ENCODE measurements at regions not wholly inside any gene's neighbourhood (a gene's known extent, or its start where the extent isn't known, plus 50 kb on each side); places are given as distances from the start of the nearest gene placed in this dataset.

GRCh38 chr3:194982472-194982871 lies 288.5 kb downstream of the XXYLT1 start:
- no peak for DNase-seq

GRCh38 chr3:194983121-194983520 lies 287.8 kb downstream of the XXYLT1 start:
- no peak for DNase-seq

- no peak for DNase-seq
These were observed 287.3 kb downstream of the XXYLT1 start for GRCh38 chr3:194983620-194984019.

GRCh38 chr3:194984066-194984465 lies 286.9 kb downstream of the XXYLT1 start:
- DNase-seq = no peak

- no peak for DNase-seq
These were observed 286.3 kb downstream of the XXYLT1 start for GRCh38 chr3:194984622-194985021.

GRCh38 chr3:194985031-194985578 lies 285.9 kb downstream of the XXYLT1 start:
- DNase-seq = no peak

- no peak for DNase-seq
These were observed 284.5 kb downstream of the XXYLT1 start for GRCh38 chr3:194986208-194987043.

- no peak for DNase-seq
These were observed 283.1 kb downstream of the XXYLT1 start for GRCh38 chr3:194987571-194988494.

GRCh38 chr3:194988495-194989165 lies 282.3 kb downstream of the XXYLT1 start:
- no peak for DNase-seq

- no peak for DNase-seq
These were observed 281.7 kb downstream of the XXYLT1 start for GRCh38 chr3:194989241-194989640.

GRCh38 chr3:194990454-194991337 lies 280.3 kb downstream of the XXYLT1 start:
- DNase-seq = no peak

- DNase-seq = no peak
These were observed 279.7 kb downstream of the XXYLT1 start for GRCh38 chr3:194991338-194991654.

- no peak for DNase-seq
These were observed 277.1 kb downstream of the XXYLT1 start for GRCh38 chr3:194993896-194994295.

GRCh38 chr3:194994551-194994981 lies 276.4 kb downstream of the XXYLT1 start:
- no peak for DNase-seq

GRCh38 chr3:194995334-194995733 lies 275.6 kb downstream of the XXYLT1 start:
- DNase-seq = no peak

GRCh38 chr3:194995922-194996321 lies 275.0 kb downstream of the XXYLT1 start:
- DNase-seq = no peak

- DNase-seq = no peak
These were observed 274.2 kb downstream of the XXYLT1 start for GRCh38 chr3:194996746-194997145.

GRCh38 chr3:194998417-194998816 lies 272.5 kb downstream of the XXYLT1 start:
- DNase-seq = no peak

- DNase-seq = no peak
These were observed 272.0 kb downstream of the XXYLT1 start for GRCh38 chr3:194998948-194999347.

- DNase-seq = no peak
These were observed 271.5 kb downstream of the XXYLT1 start for GRCh38 chr3:194999491-194999890.

GRCh38 chr3:195001261-195001660 lies 269.7 kb downstream of the XXYLT1 start:
- no peak for DNase-seq
